DND-41 (cell line): ENCODE measurements at regions not wholly inside any gene's neighbourhood (a gene's known extent, or its start where the extent isn't known, plus 50 kb on each side); places are given as distances from the start of the nearest gene placed in this dataset.

Source experiments
- EZH2 ChIP-seq: IDR thresholded peaks from 3 replicates; pipeline ENCODE4 v1.6.1; 2012; ENCODE audit warnings: borderline replicate concordance, low read depth, mild to moderate bottlenecking, moderate library complexity, low read length, inconsistent platforms; ENCODE audit not compliant: severe bottlenecking
- TF ChIP-seq, protein P1 (sequence below): IDR thresholded peaks from 2 replicates; pipeline ENCODE4 v1.5.1; 2012; ENCODE audit warnings: borderline replicate concordance, low read length, moderate library complexity, mild to moderate bottlenecking; ENCODE audit not compliant: poor library complexity, severe bottlenecking; ENCODE audit errors: extremely low read depth

DNA sequence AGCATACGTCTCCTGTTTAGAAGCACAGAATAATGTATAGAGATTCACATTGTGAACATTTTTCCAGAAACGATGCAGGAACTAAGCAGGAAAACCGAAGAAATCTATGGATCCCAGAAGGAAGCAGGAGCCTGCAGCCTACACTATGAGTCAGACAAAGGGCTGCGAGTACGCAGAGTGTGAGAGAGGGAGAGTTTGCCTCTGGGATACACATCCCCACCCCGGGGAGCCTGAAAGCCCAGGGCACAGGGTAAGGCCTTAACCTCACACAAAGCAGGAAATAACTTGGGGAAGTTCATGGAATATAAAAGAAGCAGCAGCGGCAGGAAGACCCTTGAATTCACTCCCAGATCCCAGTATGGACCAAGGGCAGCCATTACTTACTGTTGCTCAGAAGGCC is 842.1 kb upstream of the MANEA start:
- TF ChIP-seq, protein P1, sequence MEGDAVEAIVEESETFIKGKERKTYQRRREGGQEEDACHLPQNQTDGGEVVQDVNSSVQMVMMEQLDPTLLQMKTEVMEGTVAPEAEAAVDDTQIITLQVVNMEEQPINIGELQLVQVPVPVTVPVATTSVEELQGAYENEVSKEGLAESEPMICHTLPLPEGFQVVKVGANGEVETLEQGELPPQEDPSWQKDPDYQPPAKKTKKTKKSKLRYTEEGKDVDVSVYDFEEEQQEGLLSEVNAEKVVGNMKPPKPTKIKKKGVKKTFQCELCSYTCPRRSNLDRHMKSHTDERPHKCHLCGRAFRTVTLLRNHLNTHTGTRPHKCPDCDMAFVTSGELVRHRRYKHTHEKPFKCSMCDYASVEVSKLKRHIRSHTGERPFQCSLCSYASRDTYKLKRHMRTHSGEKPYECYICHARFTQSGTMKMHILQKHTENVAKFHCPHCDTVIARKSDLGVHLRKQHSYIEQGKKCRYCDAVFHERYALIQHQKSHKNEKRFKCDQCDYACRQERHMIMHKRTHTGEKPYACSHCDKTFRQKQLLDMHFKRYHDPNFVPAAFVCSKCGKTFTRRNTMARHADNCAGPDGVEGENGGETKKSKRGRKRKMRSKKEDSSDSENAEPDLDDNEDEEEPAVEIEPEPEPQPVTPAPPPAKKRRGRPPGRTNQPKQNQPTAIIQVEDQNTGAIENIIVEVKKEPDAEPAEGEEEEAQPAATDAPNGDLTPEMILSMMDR: no peak
- no peak for TF ChIP-seq EZH2
